DND-41 (cell line): ENCODE measurements at regions not wholly inside any gene's neighbourhood (a gene's known extent, or its start where the extent isn't known, plus 50 kb on each side); places are given as distances from the start of the nearest gene placed in this dataset.

Experiments
- EZH2 ChIP-seq: IDR thresholded peaks from 3 replicates; pipeline ENCODE4 v1.6.1; 2012; ENCODE audit warnings: borderline replicate concordance, low read depth, mild to moderate bottlenecking, moderate library complexity, low read length, inconsistent platforms; ENCODE audit not compliant: severe bottlenecking
- TF ChIP-seq, protein P1 (sequence below): IDR thresholded peaks from 2 replicates; pipeline ENCODE4 v1.5.1; 2012; ENCODE audit warnings: borderline replicate concordance, low read length, moderate library complexity, mild to moderate bottlenecking; ENCODE audit not compliant: poor library complexity, severe bottlenecking; ENCODE audit errors: extremely low read depth

DNA sequence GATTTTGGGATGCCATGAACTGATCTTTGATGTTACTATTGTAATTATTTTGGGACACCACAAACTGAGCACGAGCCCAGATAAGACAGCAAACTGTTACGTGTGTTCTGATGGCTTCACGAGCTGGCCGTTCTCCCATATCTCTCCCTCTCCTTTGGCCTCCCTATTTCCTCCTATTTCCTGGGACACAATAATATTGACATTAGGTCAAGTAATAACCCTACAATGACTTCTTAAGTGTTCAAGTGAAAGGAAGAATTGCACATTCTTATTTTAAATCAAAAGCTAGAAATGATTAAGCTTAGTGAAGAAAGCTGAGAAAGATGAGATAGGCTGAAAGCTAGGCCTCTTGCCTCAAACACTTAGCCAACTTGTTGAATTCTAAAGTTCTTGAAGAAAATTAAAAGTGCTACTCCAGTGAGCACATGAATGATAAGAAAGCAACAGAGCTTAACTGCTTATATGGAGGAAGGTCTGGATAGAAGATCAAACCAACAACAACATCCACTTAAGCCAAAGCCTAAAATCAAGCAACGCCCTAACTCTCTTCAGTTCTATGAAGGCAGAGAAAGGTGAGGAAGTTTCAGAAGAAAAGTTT is 247.1 kb downstream of the LRRC70 start:
- TF ChIP-seq, protein P1, sequence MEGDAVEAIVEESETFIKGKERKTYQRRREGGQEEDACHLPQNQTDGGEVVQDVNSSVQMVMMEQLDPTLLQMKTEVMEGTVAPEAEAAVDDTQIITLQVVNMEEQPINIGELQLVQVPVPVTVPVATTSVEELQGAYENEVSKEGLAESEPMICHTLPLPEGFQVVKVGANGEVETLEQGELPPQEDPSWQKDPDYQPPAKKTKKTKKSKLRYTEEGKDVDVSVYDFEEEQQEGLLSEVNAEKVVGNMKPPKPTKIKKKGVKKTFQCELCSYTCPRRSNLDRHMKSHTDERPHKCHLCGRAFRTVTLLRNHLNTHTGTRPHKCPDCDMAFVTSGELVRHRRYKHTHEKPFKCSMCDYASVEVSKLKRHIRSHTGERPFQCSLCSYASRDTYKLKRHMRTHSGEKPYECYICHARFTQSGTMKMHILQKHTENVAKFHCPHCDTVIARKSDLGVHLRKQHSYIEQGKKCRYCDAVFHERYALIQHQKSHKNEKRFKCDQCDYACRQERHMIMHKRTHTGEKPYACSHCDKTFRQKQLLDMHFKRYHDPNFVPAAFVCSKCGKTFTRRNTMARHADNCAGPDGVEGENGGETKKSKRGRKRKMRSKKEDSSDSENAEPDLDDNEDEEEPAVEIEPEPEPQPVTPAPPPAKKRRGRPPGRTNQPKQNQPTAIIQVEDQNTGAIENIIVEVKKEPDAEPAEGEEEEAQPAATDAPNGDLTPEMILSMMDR, result no peak
- TF ChIP-seq EZH2, result no peak
